T-cell (primary cell): ENCODE measurements at regions not wholly inside any gene's neighbourhood (a gene's known extent, or its start where the extent isn't known, plus 50 kb on each side); places are given as distances from the start of the nearest gene placed in this dataset.

Experiments
- ATAC-seq, 4 experiments: fragments of 200-7000 bp in 3 of 4; fragments of 150-1000 bp in 1 of 4; cut with Tn5 transposase; replicated peaks in 1 of 4; 1 replicate in 3 of 4; 2 replicates in 1 of 4; pipeline ENCODE4 v1.10.0; 2021; ENCODE audit warnings: moderate library complexity in 3 of 4, mild to moderate bottlenecking in 2 of 4, moderate number of reproducible peaks in 1 of 4
- CTCF ChIA-PET, 2 donors: fragments of 300-600 bp; sonication (Branson Sonifier 250); formaldehyde crosslinking; loops; one replicate each; lab custom pipeline; 2022; ENCODE audit warnings: antibody characterized with exemption in 2 of 2; lab: Charles Lee
- POLR2A ChIA-PET, 2 donors: fragments of 300-600 bp; sonication (Branson Sonifier 250); formaldehyde crosslinking; loops; one replicate each; lab custom pipeline; 2022; ENCODE audit warnings: antibody characterized with exemption in 2 of 2; lab: Charles Lee
- DNase-seq, 35 experiments: peaks; one replicate each; pipeline versions ENCODE4 v3.0.0 to v3.0.0-alpha.2; 2013 to 2023
- H3K27ac ChIP-seq: one replicate; pipeline ENCODE4 v1.5.1; 2013; ENCODE audit warnings: low read length
- H3K27me3 ChIP-seq, 2 experiments: replicated peaks in 1 of 2; 1 replicate in 1 of 2; 2 replicates in 1 of 2; pipeline versions ENCODE4 v1.6.1 to v1.7.0; 2013; ENCODE audit warnings: low read length in 1 of 2, mixed read lengths in 1 of 2; ENCODE audit not compliant: control insufficient read depth in 2 of 2, insufficient read depth in 2 of 2; ENCODE audit errors: extremely low read depth in 1 of 2
- H3K36me3 ChIP-seq, 2 donors: 1 replicate in 1 of 2; 2 replicates in 1 of 2; pipeline versions ENCODE4 v1.6.1 to v1.7.0; 2013; ENCODE audit warnings: low read length in 1 of 2; ENCODE audit not compliant: control insufficient read depth in 2 of 2, insufficient read depth in 1 of 2; ENCODE audit errors: extremely low read depth in 1 of 2
- H3K4me1 ChIP-seq, 2 experiments: 1 replicate in 1 of 2; 2 replicates in 1 of 2; pipeline versions ENCODE4 v1.6.1 to v1.7.0; 2013; ENCODE audit warnings: low read length in 2 of 2, mixed read lengths in 1 of 2; ENCODE audit not compliant: insufficient read depth in 2 of 2, control insufficient read depth in 1 of 2; ENCODE audit errors: extremely low read depth in 1 of 2
- H3K4me3 ChIP-seq, 2 donors: 1 replicate in 1 of 2; 2 replicates in 1 of 2; pipeline versions ENCODE4 v1.5.1 to v1.7.0; 2013; ENCODE audit warnings: mild to moderate bottlenecking in 2 of 2, low read length in 1 of 2, moderate library complexity in 1 of 2; ENCODE audit not compliant: control insufficient read depth in 1 of 2; ENCODE audit errors: extremely low read depth in 1 of 2
- H3K9me3 ChIP-seq: 2 replicates; pipeline ENCODE4 v1.7.0; 2013
- H3K27ac Mint-ChIP-seq, 2 donors: one replicate each; pipeline ENCODE4 v1.8.0; 2020 to 2021; ENCODE audit warnings: mild to moderate bottlenecking in 2 of 2, mixed read lengths in 2 of 2
- H3K27me3 Mint-ChIP-seq, 2 donors: one replicate each; pipeline ENCODE4 v1.8.0; 2021 to 2022; ENCODE audit warnings: mixed read lengths in 2 of 2
- H3K36me3 Mint-ChIP-seq: one replicate; pipeline ENCODE4 v1.8.0; 2021; ENCODE audit warnings: mixed read lengths
- H3K4me1 Mint-ChIP-seq, 3 donors: one replicate each; pipeline ENCODE4 v1.8.0; 2020 to 2022; ENCODE audit warnings: mixed read lengths in 3 of 3, mild to moderate bottlenecking in 1 of 3
- H3K4me3 Mint-ChIP-seq, 3 donors: one replicate each; pipeline ENCODE4 v1.8.0; 2020 to 2022; ENCODE audit warnings: mild to moderate bottlenecking in 3 of 3, mixed read lengths in 3 of 3, moderate library complexity in 3 of 3
- H3K9me3 Mint-ChIP-seq, 3 donors: one replicate each; pipeline ENCODE4 v1.8.0; 2020 to 2022; ENCODE audit warnings: mixed read lengths in 3 of 3
- WGBS: methylation state at CpG from one replicate; pipeline ENCODE4 v1.1.5; 2013; ENCODE audit warnings: missing lambda C conversion rate; ENCODE audit not compliant: insufficient coverage; 5-methylcytosine and 5-hydroxymethylcytosine counted together

- Mint-ChIP-seq H3K36me3 (no peaks in the 10 kb centered on the region), H3K27ac (no peak overlapping the region), H3K4me3 (no peak overlapping the region), H3K27me3 (peaks cover 3 to 62% of the 10 kb centered on the region in 2 donors), H3K4me1 (no peaks in the 10 kb centered on the region), H3K9me3 (no peaks in the 10 kb centered on the region)
- no peak overlapping the region for H3K27ac ChIP-seq
- ChIA-PET POLR2A (no interaction called here), CTCF (interaction anchor here in 1 of 2 donors (0.9 kb wide), 1 partner anchor 10 kb away, joined by 4 read pairs; no protein-coding TSS in a partner anchor)
- H3K9me3 ChIP-seq = no peaks in the 10 kb centered on the region
- H3K4me1 ChIP-seq = no peaks in the 10 kb centered on the region
- WGBS = no CpG with 5 or more reads among the region's 4 CpGs
- no peaks in the 10 kb centered on the region for H3K27me3 ChIP-seq
- no peak overlapping the region for H3K4me3 ChIP-seq
- no peaks in the 10 kb centered on the region for H3K36me3 ChIP-seq
- ATAC-seq (no peak), DNase-seq (no peak)
These were observed 135.8 kb upstream of the IL1RAPL2 start for GRCh38 chrX:104430072-104430741.

- Mint-ChIP-seq H3K4me3 (no peak overlapping the region), H3K4me1 (no peaks in the 10 kb centered on the region), H3K36me3 (no peaks in the 10 kb centered on the region), H3K27ac (no peak overlapping the region), H3K9me3 (no peaks in the 10 kb centered on the region), H3K27me3 (peaks cover 2 to 51% of the 10 kb centered on the region in 2 donors)
- Histone ChIP-seq H3K36me3 (no peaks in the 10 kb centered on the region), H3K27ac (no peak overlapping the region), H3K4me3 (no peak overlapping the region), H3K27me3 (no peaks in the 10 kb centered on the region), H3K4me1 (no peaks in the 10 kb centered on the region), H3K9me3 (no peaks in the 10 kb centered on the region)
- CTCF ChIA-PET = interaction anchor here in 1 of 2 donors (0.7 kb wide), 1 partner anchor 57 kb away, joined by 3 read pairs; no protein-coding TSS in a partner anchor
- no CpG with 5 or more reads among the region's 2 CpGs for WGBS
- POLR2A ChIA-PET = no interaction called here
- ATAC-seq = no peak
- no peak for DNase-seq
These were observed 137.8 kb upstream of the IL1RAPL2 start for GRCh38 chrX:104428231-104428630.

GRCh38 chrX:104427693-104428092, 138.3 kb upstream of the IL1RAPL2 start:
- Histone ChIP-seq H3K27me3 (no peaks in the 10 kb centered on the region), H3K9me3 (no peaks in the 10 kb centered on the region), H3K36me3 (no peaks in the 10 kb centered on the region), H3K27ac (no peak overlapping the region), H3K4me3 (no peak overlapping the region), H3K4me1 (no peaks in the 10 kb centered on the region)
- POLR2A ChIA-PET = no interaction called here
- Mint-ChIP-seq H3K27me3 (peaks cover 0 to 48% of the 10 kb centered on the region in 2 donors), H3K4me3 (no peak overlapping the region), H3K27ac (no peak overlapping the region), H3K9me3 (no peaks in the 10 kb centered on the region), H3K4me1 (no peaks in the 10 kb centered on the region), H3K36me3 (no peaks in the 10 kb centered on the region)
- CTCF ChIA-PET = no interaction called here
- DNase-seq = no peak
- WGBS = no CpG with 5 or more reads among the region's 3 CpGs
- no peak for ATAC-seq

- Histone ChIP-seq H3K4me1 (no peaks in the 10 kb centered on the region), H3K36me3 (no peaks in the 10 kb centered on the region), H3K27me3 (no peaks in the 10 kb centered on the region), H3K9me3 (no peaks in the 10 kb centered on the region), H3K27ac (no peak overlapping the region), H3K4me3 (no peak overlapping the region)
- Mint-ChIP-seq H3K4me1 (no peaks in the 10 kb centered on the region), H3K4me3 (no peak overlapping the region), H3K27me3 (peaks cover 0 to 42% of the 10 kb centered on the region in 2 donors), H3K27ac (no peak overlapping the region), H3K9me3 (no peaks in the 10 kb centered on the region), H3K36me3 (no peaks in the 10 kb centered on the region)
- ATAC-seq (no peak), DNase-seq (no peak)
- CTCF ChIA-PET = no interaction called here
- WGBS = no CpG with 5 or more reads among the region's 6 CpGs
- POLR2A ChIA-PET = no interaction called here
These were observed 138.9 kb upstream of the IL1RAPL2 start for GRCh38 chrX:104427073-104427472.

- peaks cover 4 to 7% (median 7%) of the 10 kb centered on the region in 3 donors for H3K9me3 Mint-ChIP-seq
- no CpG with 5 or more reads among the region's 4 CpGs for WGBS
- Histone ChIP-seq H3K4me3 (no peak overlapping the region), H3K4me1 (no peaks in the 10 kb centered on the region), H3K9me3 (no peaks in the 10 kb centered on the region), H3K27me3 (no peaks in the 10 kb centered on the region), H3K27ac (no peak overlapping the region), H3K36me3 (no peaks in the 10 kb centered on the region)
- ATAC-seq = no peak
- no peaks in the 10 kb centered on the region for H3K36me3 Mint-ChIP-seq
- CTCF ChIA-PET = interaction anchor here in 1 of 2 donors (0.8 kb wide), 1 partner anchor 9 kb away, joined by 4 read pairs; no protein-coding TSS in a partner anchor
- no peak for DNase-seq
- peaks cover 0 to 9% of the 10 kb centered on the region in 2 donors for H3K27me3 Mint-ChIP-seq
- H3K4me3 Mint-ChIP-seq = no peak overlapping the region
- no peaks in the 10 kb centered on the region for H3K4me1 Mint-ChIP-seq
- POLR2A ChIA-PET = no interaction called here
- H3K27ac Mint-ChIP-seq = no peak overlapping the region
These were observed 145.1 kb upstream of the IL1RAPL2 start for GRCh38 chrX:104420907-104421306.

- Mint-ChIP-seq H3K27ac (no peak overlapping the region), H3K4me3 (no peak overlapping the region)
- WGBS = no CpG with 5 or more reads among the region's 2 CpGs
These were observed 146.1 kb upstream of the IL1RAPL2 start for GRCh38 chrX:104419926-104420325.

More at GRCh38 chrX:104419926-104420325, 146.1 kb upstream of the IL1RAPL2 start:
- POLR2A ChIA-PET = no interaction called here
- Mint-ChIP-seq H3K9me3 (peaks cover 7% of the 10 kb centered on the region in 3 donors), H3K36me3 (no peaks in the 10 kb centered on the region), H3K27me3 (peaks cover 0 to 2% of the 10 kb centered on the region in 2 donors), H3K4me1 (no peaks in the 10 kb centered on the region)
- Histone ChIP-seq H3K4me3 (no peak overlapping the region), H3K36me3 (no peaks in the 10 kb centered on the region), H3K27ac (no peak overlapping the region), H3K9me3 (no peaks in the 10 kb centered on the region), H3K27me3 (no peaks in the 10 kb centered on the region), H3K4me1 (no peaks in the 10 kb centered on the region)
- DNase-seq (no peak), ATAC-seq (no peak)
- CTCF ChIA-PET = interaction anchor here in 1 of 2 donors (0.8 kb wide), 1 partner anchor 10 kb away, joined by 4 read pairs; no protein-coding TSS in a partner anchor
